Suppressor macrophage treated with lipopolysaccharide for 4 hours (primary cell): ENCODE measurements at regions not wholly inside any gene's neighbourhood (a gene's known extent, or its start where the extent isn't known, plus 50 kb on each side); places are given as distances from the start of the nearest gene placed in this dataset.
"Not testable (repeated sequence)": the region's sequence is repeated elsewhere in the genome, so short reads cannot be mapped to it uniquely, and the experiment has no call there.

ENCODE experiments used
- DNase-seq: peaks from one replicate; pipeline ENCODE4 v3.0.0-alpha.2; 2020

- DNase-seq, result no peak
Measured at GRCh38 chr6:82118150-82118562, 129.4 kb downstream of the IBTK start.

GRCh38 chr6:82114748-82115147, 132.8 kb downstream of the IBTK start:
- no peak for DNase-seq

GRCh38 chr6:82113231-82113630, 134.3 kb downstream of the IBTK start:
- no peak for DNase-seq

- DNase-seq, result no peak
Measured at GRCh38 chr6:82111818-82112217, 135.7 kb downstream of the IBTK start.

- no peak for DNase-seq
Measured at GRCh38 chr6:82111114-82111513, 136.4 kb downstream of the IBTK start.

GRCh38 chr6:82103171-82103570, 144.4 kb downstream of the IBTK start:
- DNase-seq, result not testable (repeated sequence)

GRCh38 chr6:82101374-82102114, 146.0 kb downstream of the IBTK start:
- not testable (repeated sequence) for DNase-seq

- not testable (repeated sequence) for DNase-seq
Measured at GRCh38 chr6:82100763-82101162, 146.8 kb downstream of the IBTK start.

- DNase-seq, result no peak
Measured at GRCh38 chr6:82097676-82098075, 149.9 kb downstream of the IBTK start.

- peak; percentile 37 for DNase-seq
Measured at GRCh38 chr6:82095091-82095490, 152.5 kb downstream of the IBTK start.

- no peak for DNase-seq
Measured at GRCh38 chr6:82094166-82094806, 153.3 kb downstream of the IBTK start.

GRCh38 chr6:82088978-82089771, 158.4 kb downstream of the IBTK start:
- no peak for DNase-seq

GRCh38 chr6:82086944-82087343, 160.6 kb downstream of the IBTK start:
- no peak for DNase-seq

- no peak for DNase-seq
Measured at GRCh38 chr6:82085701-82086100, 161.8 kb downstream of the IBTK start.

- no peak for DNase-seq
Measured at GRCh38 chr6:82084324-82084920, 163.1 kb downstream of the IBTK start.

- no peak for DNase-seq
Measured at GRCh38 chr6:82083646-82084045, 163.9 kb downstream of the IBTK start.

- DNase-seq, result no peak
Measured at GRCh38 chr6:82080767-82081166, 166.8 kb downstream of the IBTK start.

GRCh38 chr6:82078286-82078908, 169.1 kb downstream of the IBTK start:
- DNase-seq, result no peak

- peak; percentile 29 for DNase-seq
Measured at GRCh38 chr6:82076916-82077315, 170.6 kb downstream of the IBTK start.

- DNase-seq, result no peak
Measured at GRCh38 chr6:82074556-82074955, 173.0 kb downstream of the IBTK start.

GRCh38 chr6:82073484-82073883, 174.1 kb downstream of the IBTK start:
- no peak for DNase-seq

- DNase-seq, result peak; percentile 79
Measured at GRCh38 chr6:82072751-82073150, 174.8 kb downstream of the IBTK start.

GRCh38 chr6:82072121-82072521, 175.4 kb downstream of the IBTK start:
- peak; percentile 41 for DNase-seq
